GM23338 (cell line): ENCODE measurements at regions not wholly inside any gene's neighbourhood (a gene's known extent, or its start where the extent isn't known, plus 50 kb on each side); places are given as distances from the start of the nearest gene placed in this dataset.

Experiments
- ATAC-seq: fragments of 200-7000 bp; cut with Tn5 transposase; 3 replicates; pipeline ENCODE4 v1.9.1; 2020
- DNase-seq: peaks from one replicate; pipeline ENCODE4 v3.0.0-alpha.2; 2015; ENCODE audit warnings: low spot score
- H2AFZ ChIP-seq: fragments of 200-600 bp; sonication (generic); 2 replicates; pipeline ENCODE4 v1.8.0; 2016; ENCODE audit warnings: antibody characterized with exemption, mild to moderate bottlenecking, moderate library complexity
- H3F3A ChIP-seq: fragments of 200-600 bp; sonication (generic); replicated peaks from 2 replicates; pipeline ENCODE4 v1.8.0; 2017; ENCODE audit warnings: antibody characterized with exemption, mixed run types, low read depth
- H3K27ac ChIP-seq: fragments of 200-600 bp; sonication (generic); 2 replicates; pipeline ENCODE4 v1.6.1; 2016; ENCODE audit warnings: low read depth
- H3K27me3 ChIP-seq: fragments of 200-600 bp; sonication (generic); 2 replicates; pipeline ENCODE4 v1.8.0; 2016; ENCODE audit warnings: mild to moderate bottlenecking, mixed run types, moderate library complexity; ENCODE audit not compliant: insufficient read depth
- H3K36me3 ChIP-seq: fragments of 200-600 bp; sonication (generic); 2 replicates; pipeline ENCODE4 v1.8.0; 2016; ENCODE audit warnings: mild to moderate bottlenecking; ENCODE audit not compliant: insufficient read depth
- H3K4me1 ChIP-seq: fragments of 200-600 bp; sonication (generic); 2 replicates; pipeline ENCODE4 v1.8.0; 2016; ENCODE audit warnings: mild to moderate bottlenecking, moderate library complexity; ENCODE audit not compliant: insufficient read depth
- H3K4me2 ChIP-seq: fragments of 200-600 bp; sonication (generic); 2 replicates; pipeline ENCODE4 v1.7.1; 2017; ENCODE audit warnings: mixed run types
- H3K4me3 ChIP-seq: fragments of 200-600 bp; sonication (generic); 2 replicates; pipeline ENCODE4 v1.6.1; 2016; ENCODE audit warnings: mixed run types
- H3K79me2 ChIP-seq: fragments of 200-600 bp; sonication (generic); replicated peaks from 2 replicates; pipeline ENCODE4 v1.8.0; 2017; ENCODE audit warnings: mild to moderate bottlenecking; ENCODE audit not compliant: insufficient read depth
- H3K9me2 ChIP-seq: fragments of 200-600 bp; sonication (generic); 2 replicates; pipeline ENCODE4 v1.8.0; 2017; ENCODE audit not compliant: insufficient read depth
- H4K20me1 ChIP-seq: fragments of 200-600 bp; sonication (generic); replicated peaks from 2 replicates; pipeline ENCODE4 v1.8.0; 2017; ENCODE audit warnings: mild to moderate bottlenecking; ENCODE audit not compliant: insufficient read depth
- H3K27ac Mint-ChIP-seq: 2 replicates; pipeline ENCODE4 v1.8.0; 2020; ENCODE audit warnings: inconsistent platforms, mild to moderate bottlenecking, moderate library complexity, mixed read lengths
- H3K27me3 Mint-ChIP-seq: 3 replicates; pipeline ENCODE4 v1.8.0; 2022; ENCODE audit warnings: low read depth, mild to moderate bottlenecking, moderate library complexity, mixed read lengths, inconsistent platforms; ENCODE audit not compliant: insufficient read depth, poor library complexity
- H3K36me3 Mint-ChIP-seq: 3 replicates; pipeline ENCODE4 v1.8.0; 2021; ENCODE audit warnings: low read depth, mild to moderate bottlenecking, inconsistent platforms, moderate library complexity, mixed read lengths
- H3K4me1 Mint-ChIP-seq: 3 replicates; pipeline ENCODE4 v1.8.0; 2020; ENCODE audit warnings: mild to moderate bottlenecking, inconsistent platforms, mixed read lengths
- H3K4me3 Mint-ChIP-seq: 3 replicates; pipeline ENCODE4 v1.8.0; 2021; ENCODE audit warnings: moderate library complexity, mild to moderate bottlenecking, inconsistent platforms, mixed read lengths
- H3K9me3 Mint-ChIP-seq: 3 replicates; pipeline ENCODE4 v1.8.0; 2020; ENCODE audit warnings: moderate library complexity, mild to moderate bottlenecking, inconsistent platforms, mixed read lengths
- ETS1 ChIP-seq: IDR thresholded peaks from 2 replicates; pipeline ENCODE4 v1.6.1; 2016; ENCODE audit warnings: antibody characterized with exemption
- JUNB ChIP-seq: IDR thresholded peaks from one replicate; pipeline ENCODE4 v1.6.1; 2016; ENCODE audit warnings: antibody characterized with exemption; ENCODE audit not compliant: unreplicated experiment
- NANOG ChIP-seq: IDR thresholded peaks from 2 replicates; pipeline ENCODE4 v1.6.1; 2016; ENCODE audit warnings: antibody characterized with exemption, borderline replicate concordance
- REST ChIP-seq: IDR thresholded peaks from one replicate; pipeline ENCODE4 v1.6.1; 2018; ENCODE audit warnings: antibody characterized with exemption; ENCODE audit not compliant: unreplicated experiment
- STAT1 ChIP-seq: IDR thresholded peaks from one replicate; pipeline ENCODE4 v1.6.1; 2016; ENCODE audit warnings: antibody characterized with exemption; ENCODE audit not compliant: unreplicated experiment
- ZNF462 ChIP-seq: fragments of 250-450 bp; sonication (Bioruptor Pico); IDR thresholded peaks from 2 replicates; pipeline ENCODE4 v1.5.0; 2020; ENCODE audit warnings: mild to moderate bottlenecking, moderate library complexity
- TF ChIP-seq, protein P1 (sequence below), 2 experiments: fragments of 200-600 bp in 1 of 2; sonication (generic) in 1 of 2; conservative IDR thresholded peaks; 2 replicates each; pipeline versions ENCODE4 v1.5.1 to v1.6.1; 2016 to 2017; ENCODE audit warnings: antibody characterized with exemption in 2 of 2, low read depth in 2 of 2, mild to moderate bottlenecking in 2 of 2, moderate library complexity in 1 of 2

GRCh38 chr15:97875025-97875512 lies 85.4 kb upstream of the ARRDC4 start (continued):
- no peak for TF ChIP-seq REST

- no peaks in the 10 kb centered on the region for H3K79me2 ChIP-seq
- ATAC-seq (peak; percentile 93), DNase-seq (peak; percentile 62)
- no peaks in the 10 kb centered on the region for H3K9me2 ChIP-seq
- peak overlapping the region; percentile 91 for H2AFZ ChIP-seq
- Mint-ChIP-seq H3K27ac (no peak overlapping the region), H3K4me1 (no peaks in the 10 kb centered on the region), H3K9me3 (peaks cover 19% of the 10 kb centered on the region), H3K36me3 (no peaks in the 10 kb centered on the region), H3K27me3 (peaks cover 4% of the 10 kb centered on the region), H3K4me3 (peak overlapping the region; percentile 51; the same call in 2 of the 3 replicates)
- H3K4me1 ChIP-seq: no peaks in the 10 kb centered on the region
- H4K20me1 ChIP-seq: no peaks in the 10 kb centered on the region
- no peaks in the 10 kb centered on the region for H3K27me3 ChIP-seq
- H3F3A ChIP-seq: no peaks in the 10 kb centered on the region
- no peaks in the 10 kb centered on the region for H3K36me3 ChIP-seq
- H3K4me2 ChIP-seq: peak overlapping the region; percentile 57
- peak overlapping the region; percentile 39; the same call in 1 of the 2 replicates for H3K4me3 ChIP-seq
- H3K27ac ChIP-seq: no peak overlapping the region
- TF ChIP-seq, protein P1, sequence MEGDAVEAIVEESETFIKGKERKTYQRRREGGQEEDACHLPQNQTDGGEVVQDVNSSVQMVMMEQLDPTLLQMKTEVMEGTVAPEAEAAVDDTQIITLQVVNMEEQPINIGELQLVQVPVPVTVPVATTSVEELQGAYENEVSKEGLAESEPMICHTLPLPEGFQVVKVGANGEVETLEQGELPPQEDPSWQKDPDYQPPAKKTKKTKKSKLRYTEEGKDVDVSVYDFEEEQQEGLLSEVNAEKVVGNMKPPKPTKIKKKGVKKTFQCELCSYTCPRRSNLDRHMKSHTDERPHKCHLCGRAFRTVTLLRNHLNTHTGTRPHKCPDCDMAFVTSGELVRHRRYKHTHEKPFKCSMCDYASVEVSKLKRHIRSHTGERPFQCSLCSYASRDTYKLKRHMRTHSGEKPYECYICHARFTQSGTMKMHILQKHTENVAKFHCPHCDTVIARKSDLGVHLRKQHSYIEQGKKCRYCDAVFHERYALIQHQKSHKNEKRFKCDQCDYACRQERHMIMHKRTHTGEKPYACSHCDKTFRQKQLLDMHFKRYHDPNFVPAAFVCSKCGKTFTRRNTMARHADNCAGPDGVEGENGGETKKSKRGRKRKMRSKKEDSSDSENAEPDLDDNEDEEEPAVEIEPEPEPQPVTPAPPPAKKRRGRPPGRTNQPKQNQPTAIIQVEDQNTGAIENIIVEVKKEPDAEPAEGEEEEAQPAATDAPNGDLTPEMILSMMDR (conservative IDR thresholded peaks at IDR 0.05; ENCODE audit: low read depth in 2 of 2): peak; percentile 36 to 43; a peak in 3 of 4 replicates
- no peak for TF ChIP-seq JUNB
- TF ChIP-seq NANOG: no peak
- no peak for TF ChIP-seq ETS1
- TF ChIP-seq STAT1: no peak
- TF ChIP-seq ZNF462 (CRISPR knock-in tag): no peak
Measured at GRCh38 chr15:97875513-97876280, 84.8 kb upstream of the ARRDC4 start.
